DOHH2 (cell line): ENCODE measurements at regions not wholly inside any gene's neighbourhood (a gene's known extent, or its start where the extent isn't known, plus 50 kb on each side); places are given as distances from the start of the nearest gene placed in this dataset.

Experiments
- CTCF ChIP-seq: fragments of 200-600 bp; sonication (generic); IDR thresholded peaks from one replicate; pipeline ENCODE4 v1.5.1; 2014; ENCODE audit warnings: antibody characterized with exemption, mild to moderate bottlenecking, low read depth, low read length; ENCODE audit not compliant: poor library complexity, severe bottlenecking
- EZH2phosphoT487 ChIP-seq: fragments of 200-600 bp; sonication (generic); IDR thresholded peaks from 2 replicates; pipeline ENCODE4 v1.6.1; 2017; ENCODE audit warnings: borderline replicate concordance, mild to moderate bottlenecking, antibody characterized with exemption, low read length, moderate library complexity, mixed read lengths

GRCh38 chr4:187283201-187283955 lies 559.7 kb upstream of the FAT1 start:
- TF ChIP-seq CTCF = no peak
- no peak for TF ChIP-seq EZH2phosphoT487
